OCI-M1 (cell line): ENCODE measurements at regions not wholly inside any gene's neighbourhood (a gene's known extent, or its start where the extent isn't known, plus 50 kb on each side); places are given as distances from the start of the nearest gene placed in this dataset.
"Not testable (repeated sequence)": the region's sequence is repeated elsewhere in the genome, so short reads cannot be mapped to it uniquely, and the experiment has no call there.

Experiments
- DNase-seq: peaks from one replicate; lab custom pipeline; 2025; lab: John Stamatoyannopoulos, UW

- no peak for DNase-seq
These were observed 68.9 kb upstream of the VGLL4 start for GRCh38 chr3:11712646-11713045.

- DNase-seq, result no peak
These were observed 68.2 kb upstream of the VGLL4 start for GRCh38 chr3:11711876-11712275.

- DNase-seq, result no peak
These were observed 66.1 kb upstream of the VGLL4 start for GRCh38 chr3:11709782-11710181.

- DNase-seq, result not testable (repeated sequence)
These were observed 63.4 kb upstream of the VGLL4 start for GRCh38 chr3:11707084-11707483.

GRCh38 chr3:11706604-11707003, 62.9 kb upstream of the VGLL4 start:
- DNase-seq, result no peak

- no peak for DNase-seq
These were observed 61.3 kb upstream of the VGLL4 start for GRCh38 chr3:11705049-11705448.

GRCh38 chr3:11703146-11703545, 59.4 kb upstream of the VGLL4 start:
- DNase-seq, result no peak

GRCh38 chr3:11699083-11699427, 55.3 kb upstream of the VGLL4 start:
- no peak for DNase-seq

GRCh38 chr3:11698326-11699082, 54.8 kb upstream of the VGLL4 start:
- DNase-seq, result no peak

- no peak for DNase-seq
These were observed 54.0 kb upstream of the VGLL4 start for GRCh38 chr3:11697701-11698100.

GRCh38 chr3:11696054-11696453, 52.3 kb upstream of the VGLL4 start:
- no peak for DNase-seq
